Activated naive CD4-positive, alpha-beta T cell treated with anti-CD3 and anti-CD28 coated beads for 36 hours (primary cell): ENCODE measurements at regions not wholly inside any gene's neighbourhood (a gene's known extent, or its start where the extent isn't known, plus 50 kb on each side); places are given as distances from the start of the nearest gene placed in this dataset.

Source experiments
- CTCF ChIA-PET: fragments of 350-600 bp; sonication (Branson Sonifier 250); formaldehyde crosslinking; loops from one replicate; lab custom pipeline; 2021; ENCODE audit warnings: antibody characterized with exemption; lab: Charles Lee
- DNase-seq: peaks from one replicate; pipeline ENCODE4 v3.0.0-alpha.2; 2020
- H3K27ac Mint-ChIP-seq: one replicate; pipeline ENCODE4 v1.8.0; 2021; ENCODE audit warnings: mild to moderate bottlenecking, mixed read lengths
- H3K27me3 Mint-ChIP-seq: one replicate; pipeline ENCODE4 v1.8.0; 2021; ENCODE audit warnings: low read depth, mixed read lengths
- H3K36me3 Mint-ChIP-seq: one replicate; pipeline ENCODE4 v1.8.0; 2021; ENCODE audit warnings: low read depth, mixed read lengths
- H3K4me1 Mint-ChIP-seq: one replicate; pipeline ENCODE4 v1.8.0; 2021; ENCODE audit warnings: low read depth, mixed read lengths
- H3K4me3 Mint-ChIP-seq: one replicate; pipeline ENCODE4 v1.8.0; 2021; ENCODE audit warnings: mild to moderate bottlenecking, moderate library complexity, mixed read lengths
- H3K9me3 Mint-ChIP-seq: one replicate; pipeline ENCODE4 v1.8.0; 2021; ENCODE audit warnings: mixed read lengths
- intact Hi-C: fragments of 100-400 bp; cut with micrococcal nuclease; formaldehyde crosslinking; loops from one replicate; pipeline ENCODE4 v1.15.1; 2023

DNA sequence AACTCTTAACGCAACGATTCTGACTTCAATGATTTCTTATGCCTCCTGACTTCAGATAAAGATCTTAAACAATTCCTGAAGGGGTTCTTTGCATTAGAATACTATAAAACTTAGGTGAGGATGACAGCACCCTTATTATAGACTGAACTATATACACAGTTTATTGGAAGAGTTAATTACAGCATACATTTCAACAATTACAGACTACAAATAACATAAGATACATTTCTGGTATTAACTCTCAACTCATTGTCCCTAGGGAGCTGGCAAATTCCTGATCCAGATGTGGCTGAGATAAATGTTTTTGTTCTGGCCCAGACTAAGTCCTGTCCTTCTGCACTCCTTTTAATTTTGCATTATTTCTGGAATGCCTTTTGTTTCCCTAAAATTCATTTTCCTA, 155.5 kb upstream of the TMC3 start:
- peaks cover 8% of the 10 kb centered on the region for H3K27me3 Mint-ChIP-seq
- H3K4me1 Mint-ChIP-seq = no peaks in the 10 kb centered on the region
- no peak overlapping the region for H3K4me3 Mint-ChIP-seq
- no peak overlapping the region for H3K27ac Mint-ChIP-seq
- CTCF ChIA-PET = no interaction called here
- H3K9me3 Mint-ChIP-seq = no peaks in the 10 kb centered on the region
- H3K36me3 Mint-ChIP-seq = no peaks in the 10 kb centered on the region
- no peak for DNase-seq
- intact Hi-C loops = no loop called here

DNA sequence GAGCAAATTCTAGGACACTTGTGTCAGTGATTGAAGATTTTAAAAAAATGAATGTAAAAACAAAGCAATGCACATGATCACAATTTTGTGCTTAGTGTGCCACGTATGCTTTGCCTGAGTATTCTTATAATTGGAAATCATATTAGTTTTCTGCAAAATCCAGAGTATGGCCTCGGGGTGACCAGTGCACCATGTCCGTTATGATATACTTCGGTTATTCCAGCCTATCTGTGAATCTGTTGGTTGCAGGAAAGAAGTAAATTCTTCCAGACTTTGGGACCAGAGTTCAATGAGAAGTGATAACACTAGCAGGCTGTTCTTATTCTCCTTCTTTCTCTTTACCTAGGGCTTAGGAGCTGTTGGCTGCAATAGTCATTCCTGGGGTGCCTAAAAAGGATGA, 152.0 kb upstream of the TMC3 start:
- H3K9me3 Mint-ChIP-seq = no peaks in the 10 kb centered on the region
- CTCF ChIA-PET = no interaction called here
- no peak overlapping the region for H3K27ac Mint-ChIP-seq
- H3K36me3 Mint-ChIP-seq = no peaks in the 10 kb centered on the region
- intact Hi-C loops = no loop called here
- no peak overlapping the region for H3K4me3 Mint-ChIP-seq
- no peak for DNase-seq
- H3K4me1 Mint-ChIP-seq = no peaks in the 10 kb centered on the region
- H3K27me3 Mint-ChIP-seq = peaks cover 4% of the 10 kb centered on the region

DNA sequence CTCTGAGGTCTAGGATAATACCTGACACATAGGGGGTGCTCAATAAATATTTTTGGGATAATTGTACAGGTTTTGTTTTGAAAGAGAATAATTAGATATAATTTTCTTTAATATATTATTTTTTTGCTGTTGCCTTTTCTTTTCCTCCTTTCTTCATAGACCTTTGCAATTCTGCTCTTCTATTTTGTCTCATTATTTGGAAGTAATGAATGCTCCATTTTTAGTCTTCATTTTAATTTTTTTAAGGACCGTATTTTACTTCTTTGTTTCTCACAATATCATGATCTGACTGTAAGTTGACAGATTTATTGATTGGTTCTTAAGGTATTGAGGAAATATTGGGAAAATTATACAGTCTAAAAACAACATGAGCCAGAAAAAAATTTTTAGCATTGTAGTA, 150.5 kb upstream of the TMC3 start:
- DNase-seq = no peak
- Mint-ChIP-seq H3K36me3 (no peaks in the 10 kb centered on the region), H3K4me1 (no peaks in the 10 kb centered on the region), H3K9me3 (no peaks in the 10 kb centered on the region), H3K4me3 (no peak overlapping the region), H3K27me3 (peaks cover 4% of the 10 kb centered on the region), H3K27ac (no peak overlapping the region)
- CTCF ChIA-PET = no interaction called here
- intact Hi-C loops = no loop called here

DNA sequence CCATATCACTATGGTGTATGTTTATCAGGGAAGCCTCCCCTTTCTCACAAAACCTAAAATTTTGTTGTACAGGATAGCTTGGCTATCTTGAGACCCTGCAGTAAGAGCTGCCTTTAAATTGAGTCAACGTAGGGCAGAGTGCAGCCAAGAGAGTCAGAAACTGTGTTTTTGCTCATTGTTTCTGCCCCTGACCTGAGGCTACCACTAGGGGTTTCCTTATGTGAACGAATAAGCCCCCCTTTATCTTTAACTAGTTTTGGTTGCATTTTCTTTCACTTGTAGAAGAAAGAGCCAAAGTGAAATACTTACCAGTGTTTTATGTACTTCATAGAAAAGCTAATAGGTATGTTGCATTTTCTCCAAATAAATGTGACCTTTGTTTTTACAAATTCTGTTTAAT, 149.9 kb upstream of the TMC3 start:
- Mint-ChIP-seq H3K4me3 (no peak overlapping the region), H3K27ac (no peak overlapping the region), H3K9me3 (no peaks in the 10 kb centered on the region), H3K36me3 (no peaks in the 10 kb centered on the region), H3K27me3 (peaks cover 7% of the 10 kb centered on the region), H3K4me1 (no peaks in the 10 kb centered on the region)
- DNase-seq = no peak
- intact Hi-C loops = no loop called here
- CTCF ChIA-PET = no interaction called here

DNA sequence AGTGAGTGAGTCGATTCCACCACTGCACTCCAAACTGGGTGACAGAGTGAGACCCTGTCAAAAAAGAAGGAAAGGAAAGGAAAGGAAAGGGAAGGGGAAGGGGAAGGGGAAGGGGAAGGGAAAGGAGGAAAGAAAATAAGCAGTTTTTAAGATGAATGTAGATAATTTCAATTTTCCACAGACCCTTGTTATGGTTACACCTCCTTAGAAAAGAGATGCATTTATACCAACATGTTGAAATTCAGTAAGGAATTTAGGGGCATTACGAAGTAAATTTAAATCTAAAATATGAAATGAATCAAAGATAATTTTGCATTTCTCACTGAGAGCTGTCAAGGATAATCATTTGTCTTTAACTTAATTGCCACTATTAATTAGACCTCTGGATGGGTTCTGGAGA, 146.5 kb upstream of the TMC3 start:
- Mint-ChIP-seq H3K27ac (no peak overlapping the region), H3K27me3 (peaks cover 9% of the 10 kb centered on the region), H3K4me1 (no peaks in the 10 kb centered on the region), H3K4me3 (no peak overlapping the region), H3K9me3 (no peaks in the 10 kb centered on the region), H3K36me3 (no peaks in the 10 kb centered on the region)
- no peak for DNase-seq
- CTCF ChIA-PET = no interaction called here
- intact Hi-C loops = no loop called here

DNA sequence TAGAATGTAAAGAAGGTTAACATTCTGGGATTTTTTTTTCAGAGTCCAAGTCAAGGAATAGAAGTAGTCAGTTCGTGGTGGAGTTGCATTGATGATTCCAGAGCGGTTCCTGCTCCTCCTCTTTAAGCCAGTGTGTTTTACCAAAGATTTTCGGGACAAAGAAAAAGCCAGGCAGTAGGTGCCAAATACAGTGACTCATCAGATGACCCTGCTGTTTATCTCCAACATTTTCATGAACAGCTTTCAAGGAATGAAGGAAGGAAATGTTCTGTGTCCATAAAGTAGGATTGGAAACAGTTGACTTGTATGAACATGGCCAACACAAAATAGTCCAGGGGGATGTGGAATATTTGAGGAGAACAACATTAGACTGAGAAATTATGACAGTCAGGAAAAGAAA, 142.4 kb upstream of the TMC3 start:
- Mint-ChIP-seq H3K27ac (no peak overlapping the region), H3K27me3 (peaks cover 10% of the 10 kb centered on the region), H3K4me3 (no peak overlapping the region), H3K4me1 (no peaks in the 10 kb centered on the region), H3K36me3 (no peaks in the 10 kb centered on the region), H3K9me3 (no peaks in the 10 kb centered on the region)
- DNase-seq = no peak
- intact Hi-C loops = no loop called here
- CTCF ChIA-PET = no interaction called here

DNA sequence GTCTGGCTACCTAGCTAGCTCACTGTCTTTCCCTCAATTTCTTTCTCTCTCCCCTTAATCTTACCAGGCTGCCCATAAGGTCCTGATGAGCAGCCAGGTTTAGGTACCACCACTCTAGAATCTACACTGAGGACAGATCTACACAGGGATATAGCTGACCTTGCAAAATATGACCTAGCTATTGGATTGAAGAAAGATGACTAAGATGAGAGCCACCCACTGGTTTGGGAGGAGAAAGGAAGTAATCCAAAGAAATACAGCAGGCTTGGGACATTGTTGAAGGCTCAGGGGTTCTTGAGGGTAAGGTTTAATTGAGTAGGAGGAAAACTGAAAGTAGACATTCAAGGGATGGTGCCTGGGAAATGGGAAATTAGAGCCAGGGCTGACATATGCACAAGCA, 142.0 kb upstream of the TMC3 start:
- Mint-ChIP-seq H3K36me3 (no peaks in the 10 kb centered on the region), H3K27me3 (peaks cover 10% of the 10 kb centered on the region), H3K9me3 (no peaks in the 10 kb centered on the region), H3K4me3 (no peak overlapping the region), H3K27ac (no peak overlapping the region), H3K4me1 (no peaks in the 10 kb centered on the region)
- DNase-seq = no peak
- intact Hi-C loops = no loop called here
- CTCF ChIA-PET = no interaction called here

DNA sequence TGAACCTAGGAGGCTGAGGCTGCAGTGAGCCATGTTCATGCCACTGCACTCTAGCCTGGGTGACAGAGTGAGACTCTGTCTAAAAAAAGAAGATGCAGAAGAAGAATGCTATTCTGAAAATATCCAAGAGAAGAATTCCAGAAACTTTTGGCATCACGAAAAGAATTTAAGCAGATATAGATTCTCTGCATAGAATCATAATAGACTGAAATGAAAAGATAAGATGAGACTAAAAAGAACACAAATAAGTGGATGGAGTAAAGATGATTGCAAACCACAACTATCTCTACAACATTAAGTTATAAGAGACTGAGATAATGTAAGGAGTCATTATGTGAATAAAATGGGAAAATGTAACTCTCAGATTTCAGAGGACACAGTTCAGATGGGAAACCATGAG, 140.7 kb upstream of the TMC3 start:
- no peak for DNase-seq
- no peak overlapping the region for H3K27ac Mint-ChIP-seq
- H3K27me3 Mint-ChIP-seq = peaks cover 10% of the 10 kb centered on the region
- CTCF ChIA-PET = no interaction called here
- no peaks in the 10 kb centered on the region for H3K4me1 Mint-ChIP-seq
- intact Hi-C loops = no loop called here
- H3K9me3 Mint-ChIP-seq = no peaks in the 10 kb centered on the region
- no peaks in the 10 kb centered on the region for H3K36me3 Mint-ChIP-seq
- no peak overlapping the region for H3K4me3 Mint-ChIP-seq

DNA sequence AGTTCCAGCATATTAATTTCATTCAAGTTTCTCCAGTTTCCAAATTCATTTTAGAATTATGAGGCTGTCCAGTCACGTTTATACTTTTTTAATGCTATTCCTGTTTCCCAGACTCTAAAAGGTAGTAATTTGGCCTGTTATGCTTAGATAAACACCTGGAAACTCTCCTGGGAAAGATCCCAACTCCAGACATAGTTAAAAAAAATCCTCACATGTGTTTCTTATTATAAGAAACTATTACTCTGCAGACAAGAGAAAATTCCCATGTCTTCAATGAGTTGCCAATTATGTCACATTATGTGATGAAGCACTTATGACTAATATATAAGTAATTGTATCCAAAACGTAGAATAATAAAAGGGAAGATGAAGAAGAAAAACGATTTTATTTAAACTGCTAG, 137.1 kb upstream of the TMC3 start:
- peaks cover 6% of the 10 kb centered on the region for H3K27me3 Mint-ChIP-seq
- CTCF ChIA-PET = interaction anchor here (0.6 kb wide), 1 partner anchor 37 kb away, joined by 3 read pairs; no protein-coding TSS in a partner anchor
- no peak overlapping the region for H3K27ac Mint-ChIP-seq
- H3K4me3 Mint-ChIP-seq = no peak overlapping the region
- no peaks in the 10 kb centered on the region for H3K9me3 Mint-ChIP-seq
- no peak for DNase-seq
- H3K36me3 Mint-ChIP-seq = no peaks in the 10 kb centered on the region
- peaks cover 3% of the 10 kb centered on the region for H3K4me1 Mint-ChIP-seq
- intact Hi-C loops = no loop called here

DNA sequence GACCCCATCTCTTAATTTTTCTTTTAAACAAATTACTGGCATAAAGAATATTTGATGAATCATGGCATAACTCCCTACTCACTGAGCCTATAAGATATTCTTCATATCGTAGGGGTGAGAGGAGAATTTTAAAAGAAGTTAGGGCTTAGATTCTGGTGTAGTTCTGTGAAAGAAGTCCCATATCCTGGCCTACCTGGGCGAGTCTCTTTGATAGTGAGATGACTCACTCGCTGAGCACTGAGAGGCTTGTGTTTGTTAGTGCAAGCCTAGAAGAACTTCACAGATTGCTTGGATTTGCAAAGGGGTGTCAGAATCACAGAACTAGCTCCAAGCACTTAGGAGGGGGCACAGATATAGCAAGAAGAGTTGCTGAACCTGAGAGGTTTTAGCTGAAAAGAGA, 133.8 kb upstream of the TMC3 start:
- CTCF ChIA-PET = no interaction called here
- Mint-ChIP-seq H3K9me3 (no peaks in the 10 kb centered on the region), H3K4me1 (peaks cover 4% of the 10 kb centered on the region), H3K4me3 (no peak overlapping the region), H3K27me3 (peaks cover 2% of the 10 kb centered on the region), H3K36me3 (no peaks in the 10 kb centered on the region), H3K27ac (no peak overlapping the region)
- DNase-seq = no peak
- intact Hi-C loops = no loop called here

DNA sequence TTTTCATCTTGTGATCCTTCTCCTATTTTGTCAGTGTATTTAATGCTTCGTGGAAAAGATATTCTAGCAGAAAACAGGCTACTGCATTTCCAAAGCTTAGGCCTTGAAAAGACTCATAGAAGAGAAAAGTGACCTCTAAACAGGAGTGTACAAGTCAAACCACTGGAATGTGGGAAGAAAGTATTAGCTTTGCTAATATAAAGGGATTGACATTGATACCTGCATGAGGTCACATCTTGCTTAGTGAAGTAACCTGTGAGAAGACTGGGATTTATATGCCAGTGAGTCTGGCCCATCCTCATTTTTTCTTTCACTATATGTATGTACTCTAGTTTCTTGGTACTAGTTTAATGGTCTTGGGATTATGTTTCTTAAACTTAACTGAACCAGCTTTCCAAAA, 132.9 kb upstream of the TMC3 start:
- CTCF ChIA-PET = interaction anchor here (0.6 kb wide), 1 partner anchor 25 kb away, joined by 3 read pairs; no protein-coding TSS in a partner anchor
- Mint-ChIP-seq H3K9me3 (no peaks in the 10 kb centered on the region), H3K27me3 (peaks cover 2% of the 10 kb centered on the region), H3K4me3 (no peak overlapping the region), H3K36me3 (no peaks in the 10 kb centered on the region), H3K4me1 (peaks cover 4% of the 10 kb centered on the region), H3K27ac (no peak overlapping the region)
- intact Hi-C loops = no loop called here
- no peak for DNase-seq

DNA sequence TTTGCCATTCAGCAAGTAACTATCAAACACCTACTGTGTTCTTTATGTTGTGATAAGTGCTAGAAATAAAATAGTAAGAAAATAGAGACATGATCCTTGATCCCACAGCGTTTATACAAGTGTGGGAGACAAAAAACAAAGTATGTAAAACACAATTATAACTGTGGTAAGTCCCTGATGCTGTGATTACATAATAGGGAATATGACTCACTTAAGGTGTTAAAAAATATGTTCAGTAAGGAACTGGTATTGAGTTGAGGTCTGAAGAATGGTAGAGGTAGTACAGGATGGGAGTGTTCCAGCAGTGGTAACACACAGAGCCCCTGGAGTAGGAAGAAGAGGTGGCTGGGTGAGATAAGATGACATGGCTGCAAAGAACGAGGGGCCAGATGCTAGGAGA, 132.1 kb upstream of the TMC3 start:
- no peak overlapping the region for H3K4me3 Mint-ChIP-seq
- peaks cover 2% of the 10 kb centered on the region for H3K27me3 Mint-ChIP-seq
- CTCF ChIA-PET = no interaction called here
- intact Hi-C loops = no loop called here
- H3K27ac Mint-ChIP-seq = no peak overlapping the region
- peaks cover 4% of the 10 kb centered on the region for H3K4me1 Mint-ChIP-seq
- no peak for DNase-seq
- no peaks in the 10 kb centered on the region for H3K9me3 Mint-ChIP-seq
- H3K36me3 Mint-ChIP-seq = no peaks in the 10 kb centered on the region

DNA sequence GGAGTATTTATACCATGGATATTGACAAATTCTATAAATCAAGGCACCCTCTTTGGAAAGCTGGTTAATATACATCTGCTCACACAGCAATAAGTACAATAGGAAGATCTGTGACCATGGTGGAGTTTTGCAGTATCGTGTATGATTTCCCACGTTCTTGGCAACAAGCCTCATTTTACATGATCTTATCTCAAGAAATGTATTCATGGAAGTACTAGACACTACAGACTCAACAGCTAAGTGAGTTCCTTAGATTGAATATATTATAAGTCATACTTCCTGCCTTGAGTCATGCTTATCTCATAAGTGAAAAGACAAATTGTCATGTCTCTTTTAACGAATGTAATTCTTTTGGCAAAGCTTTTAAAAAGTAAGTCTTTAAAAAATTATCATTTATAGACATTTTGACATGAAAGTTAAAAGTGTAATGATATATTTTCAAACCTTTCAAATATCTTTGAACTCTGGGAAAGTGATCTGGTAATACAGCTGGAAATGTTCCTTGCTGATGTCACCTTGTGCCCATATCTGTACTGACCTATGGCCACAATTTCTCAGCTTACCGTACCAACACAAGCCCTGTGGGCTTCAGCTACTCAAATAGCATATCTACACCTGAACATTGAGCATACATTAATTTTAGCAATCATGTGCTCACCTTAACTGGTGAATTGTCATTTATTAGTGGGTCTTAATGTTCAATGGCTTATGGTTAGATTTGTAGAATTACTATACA, 130.3 kb upstream of the TMC3 start:
- CTCF ChIA-PET = no interaction called here
- no peaks in the 10 kb centered on the region for H3K9me3 Mint-ChIP-seq
- H3K27me3 Mint-ChIP-seq = peaks cover 2% of the 10 kb centered on the region
- H3K4me1 Mint-ChIP-seq = peaks cover 4% of the 10 kb centered on the region
- H3K4me3 Mint-ChIP-seq = no peak overlapping the region
- intact Hi-C loops = no loop called here
- no peak for DNase-seq
- no peaks in the 10 kb centered on the region for H3K36me3 Mint-ChIP-seq
- H3K27ac Mint-ChIP-seq = no peak overlapping the region
